Lung microvascular endothelial cell (primary cell): ENCODE measurements at regions not wholly inside any gene's neighbourhood (a gene's known extent, or its start where the extent isn't known, plus 50 kb on each side); places are given as distances from the start of the nearest gene placed in this dataset.
"Not testable (repeated sequence)": the region's sequence is repeated elsewhere in the genome, so short reads cannot be mapped to it uniquely, and the experiment has no call there.

Experiments used
- DNase-seq, 2 donors: peaks; one replicate each; pipeline versions ENCODE4 v3.0.0 to v3.0.0-alpha.2; 2010; ENCODE audit warnings: low read depth in 2 of 2

GRCh38 chr3:125915792-125916375 is 53.1 kb upstream of the ROPN1B start:
- DNase-seq: peak; percentile 98 to 99

- DNase-seq: peak; percentile 96
These were observed 52.5 kb upstream of the ROPN1B start for GRCh38 chr3:125916376-125916978.

- peak in 1 of 2 donors; percentile 18 for DNase-seq
These were observed 51.9 kb upstream of the ROPN1B start for GRCh38 chr3:125917020-125917549.

GRCh38 chr3:125918024-125918423 is 51.0 kb upstream of the ROPN1B start:
- not testable (repeated sequence) for DNase-seq

GRCh38 chr3:125918451-125918850 is 50.5 kb upstream of the ROPN1B start:
- not testable (repeated sequence) for DNase-seq

- DNase-seq: not testable (repeated sequence)
These were observed 50.1 kb upstream of the ROPN1B start for GRCh38 chr3:125918866-125919265.
